IPS-18c (cell line): ENCODE measurements at regions not wholly inside any gene's neighbourhood (a gene's known extent, or its start where the extent isn't known, plus 50 kb on each side); places are given as distances from the start of the nearest gene placed in this dataset.

Source experiments
- H3K4me3 ChIP-seq: 2 replicates; pipeline ENCODE4 v1.7.0; 2013; ENCODE audit warnings: low read depth, mild to moderate bottlenecking, low read length, moderate library complexity; ENCODE audit not compliant: insufficient read depth
- H3K9me3 ChIP-seq: one replicate; pipeline ENCODE4 v1.6.1; 2013; ENCODE audit warnings: mild to moderate bottlenecking, low read length, moderate library complexity; ENCODE audit not compliant: control insufficient read depth, insufficient read depth

DNA sequence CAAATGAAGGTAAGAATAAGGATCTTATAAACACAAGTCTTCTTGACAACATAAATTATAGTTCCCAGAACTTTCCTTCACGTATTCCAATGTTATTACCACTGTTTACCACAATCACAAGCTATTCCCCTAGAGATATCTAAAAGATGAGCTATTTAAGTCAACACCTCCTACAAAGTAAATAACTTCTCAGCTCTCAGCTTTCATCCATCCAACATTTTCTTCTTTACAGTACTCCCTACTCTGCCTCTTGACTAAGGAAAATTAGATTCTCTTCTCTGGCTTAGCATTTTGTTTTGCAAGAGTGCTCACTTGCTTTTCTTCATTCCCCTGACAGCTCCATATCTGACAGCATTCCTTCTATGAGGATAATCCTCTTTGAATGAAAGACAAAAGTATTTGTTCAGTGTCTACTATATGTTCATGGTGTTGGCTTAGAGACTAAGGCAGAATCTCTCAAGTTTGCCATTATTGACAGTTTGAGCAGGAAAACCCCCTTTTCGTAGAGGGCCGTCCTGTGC, 93.0 kb upstream of the IL6 start:
- Histone ChIP-seq H3K4me3 (no peak overlapping the region), H3K9me3 (peaks cover 2% of the 10 kb centered on the region)

DNA sequence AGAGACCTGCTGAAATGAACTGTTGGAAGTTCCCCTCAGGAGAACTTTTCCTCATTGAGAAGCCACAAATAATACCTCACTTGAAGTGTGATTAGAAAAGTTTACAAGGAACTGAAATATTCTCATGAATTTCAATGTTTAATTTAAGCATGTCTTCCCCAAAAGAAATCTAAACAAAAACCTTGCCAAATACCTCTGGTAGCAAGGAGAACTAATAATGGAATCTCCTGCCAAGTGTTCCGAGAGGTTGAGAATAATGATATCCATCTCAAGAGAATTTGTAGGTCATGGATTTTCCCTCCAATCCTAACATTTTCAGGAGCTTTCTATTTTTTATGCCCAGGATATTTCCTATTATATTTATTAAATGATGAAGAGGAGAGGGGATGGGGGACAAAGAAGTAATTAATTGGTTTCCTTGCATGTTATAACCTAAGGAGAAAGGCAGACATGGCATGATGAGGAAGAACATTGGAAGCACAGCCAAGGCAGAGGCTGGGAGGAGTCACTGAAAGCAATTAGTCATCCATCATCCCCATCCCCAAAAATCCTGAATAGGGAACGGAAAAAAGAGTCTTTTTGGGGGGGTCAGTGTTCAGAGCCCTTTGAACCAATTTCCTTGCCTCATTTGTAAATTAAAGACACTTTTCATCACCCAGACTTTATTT, 93.6 kb upstream of the IL6 start:
- Histone ChIP-seq H3K4me3 (no peak overlapping the region), H3K9me3 (peaks cover 2% of the 10 kb centered on the region)

DNA sequence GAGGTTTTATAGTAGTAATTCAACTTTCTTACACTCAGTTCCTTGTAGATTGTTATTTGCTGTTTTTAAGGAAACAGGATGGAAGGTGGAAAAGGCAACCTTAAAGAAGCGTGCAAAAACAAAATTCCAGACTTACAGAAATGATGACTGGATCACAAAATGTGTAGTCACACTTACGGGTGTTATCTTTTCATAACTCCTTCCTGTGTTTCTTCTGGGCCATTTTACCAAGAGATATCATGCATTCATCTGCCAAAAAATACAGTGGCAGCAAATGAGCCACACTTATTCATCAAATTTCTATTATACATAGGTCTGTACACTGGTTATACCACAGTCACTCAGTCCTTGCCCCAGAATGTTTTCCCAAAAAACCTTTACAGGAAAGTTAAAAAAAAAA, 94.3 kb upstream of the IL6 start:
- H3K4me3 ChIP-seq: no peak overlapping the region
- peaks cover 2% of the 10 kb centered on the region for H3K9me3 ChIP-seq

DNA sequence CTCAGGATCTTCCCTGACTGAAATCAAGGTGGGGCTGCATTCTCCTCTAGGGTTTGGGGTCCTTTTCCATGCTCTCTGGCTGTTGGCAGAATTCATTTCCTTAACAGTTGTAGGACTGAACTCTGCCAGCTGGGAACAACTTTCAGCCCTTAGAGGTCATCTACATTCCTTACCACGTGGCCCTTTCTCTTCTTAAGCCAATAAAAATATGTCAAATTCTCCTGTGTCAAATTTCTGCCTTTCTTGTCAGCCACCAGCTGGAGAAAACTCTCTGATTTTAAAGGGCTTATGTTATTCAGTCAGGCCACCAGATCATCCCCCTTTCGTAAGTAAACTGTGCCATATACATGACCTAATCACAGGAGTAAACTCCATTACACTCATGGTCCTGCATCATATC, 95.3 kb upstream of the IL6 start:
- H3K4me3 ChIP-seq: no peak overlapping the region
- H3K9me3 ChIP-seq: peaks cover under 1% of the 10 kb centered on the region

DNA sequence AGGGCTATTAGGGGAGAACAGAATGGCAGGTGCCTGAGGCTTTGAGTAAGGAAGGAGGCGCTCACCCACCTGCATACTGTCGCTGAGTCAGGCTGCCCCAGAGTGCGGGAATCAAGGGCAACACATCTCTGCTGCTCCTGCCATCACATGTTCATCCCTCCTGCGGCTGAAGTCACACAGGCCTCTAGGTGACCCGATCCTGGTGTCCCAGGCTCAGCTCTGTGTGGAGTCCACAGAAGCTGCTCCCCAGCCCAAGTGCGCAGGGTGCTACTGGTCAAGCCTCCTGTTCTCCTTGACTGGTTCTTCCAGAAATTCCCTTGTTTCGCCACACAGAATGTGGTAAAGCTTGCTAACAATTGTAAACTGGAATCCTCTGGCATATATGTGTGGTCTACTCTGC, 96.9 kb upstream of the IL6 start:
- H3K9me3 ChIP-seq: no peaks in the 10 kb centered on the region
- H3K4me3 ChIP-seq: no peak overlapping the region

DNA sequence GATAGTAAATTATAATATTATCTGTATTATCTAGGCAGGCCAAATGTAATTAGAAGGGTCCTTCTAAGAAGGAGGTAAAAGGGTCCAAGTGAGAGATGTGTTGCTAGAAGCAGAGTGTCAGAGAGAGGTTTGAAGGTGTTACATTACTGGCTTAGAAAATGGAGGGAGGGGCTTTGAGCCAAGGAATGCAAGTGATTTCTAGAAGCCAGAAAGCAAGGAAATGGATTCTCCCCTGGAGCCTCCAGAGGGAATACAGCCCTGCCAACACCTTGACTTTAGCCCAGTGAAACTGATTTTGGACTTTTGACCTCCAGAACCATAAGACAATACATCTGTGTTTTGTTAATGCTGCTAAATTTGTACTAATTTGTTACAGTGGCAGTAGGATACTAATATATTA, 97.9 kb upstream of the IL6 start:
- Histone ChIP-seq H3K9me3 (no peaks in the 10 kb centered on the region), H3K4me3 (no peak overlapping the region)

DNA sequence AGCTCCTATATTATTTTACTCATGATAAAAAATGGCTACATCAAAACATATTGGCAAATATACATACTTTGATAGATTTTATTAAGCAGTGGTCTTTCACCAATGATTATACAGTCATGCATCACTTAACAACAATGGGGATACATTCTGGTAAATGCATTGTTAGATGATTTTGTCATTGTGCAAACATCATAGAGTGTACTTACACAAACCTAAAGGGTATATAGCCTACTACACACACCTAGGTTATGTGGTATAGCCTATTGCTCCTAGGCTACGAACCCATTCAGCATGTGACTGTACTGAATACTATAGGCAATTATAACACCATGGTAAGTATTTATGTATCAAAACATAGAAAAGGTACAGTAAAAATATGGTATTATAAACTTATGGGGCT, 98.9 kb upstream of the IL6 start:
- no peak overlapping the region for H3K4me3 ChIP-seq
- no peaks in the 10 kb centered on the region for H3K9me3 ChIP-seq

DNA sequence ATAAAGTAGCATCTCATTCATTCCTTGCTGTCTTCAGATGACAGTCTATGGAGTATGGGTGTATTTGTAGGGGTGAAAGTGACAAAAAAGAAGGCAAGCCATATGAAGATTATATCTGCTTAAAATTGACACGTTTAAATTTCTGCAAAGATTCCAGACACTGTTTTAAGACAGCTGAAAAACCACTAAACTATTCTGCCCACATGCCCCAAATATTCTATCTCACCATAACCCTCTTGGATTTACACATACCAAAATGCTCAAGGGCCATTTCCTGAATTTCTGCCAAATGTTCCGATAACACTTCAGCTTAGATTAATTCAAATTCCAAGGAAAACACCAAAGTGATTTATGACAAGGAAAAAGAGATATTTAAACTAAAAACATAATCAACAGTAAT, 99.9 kb upstream of the IL6 start:
- no peaks in the 10 kb centered on the region for H3K9me3 ChIP-seq
- no peak overlapping the region for H3K4me3 ChIP-seq

DNA sequence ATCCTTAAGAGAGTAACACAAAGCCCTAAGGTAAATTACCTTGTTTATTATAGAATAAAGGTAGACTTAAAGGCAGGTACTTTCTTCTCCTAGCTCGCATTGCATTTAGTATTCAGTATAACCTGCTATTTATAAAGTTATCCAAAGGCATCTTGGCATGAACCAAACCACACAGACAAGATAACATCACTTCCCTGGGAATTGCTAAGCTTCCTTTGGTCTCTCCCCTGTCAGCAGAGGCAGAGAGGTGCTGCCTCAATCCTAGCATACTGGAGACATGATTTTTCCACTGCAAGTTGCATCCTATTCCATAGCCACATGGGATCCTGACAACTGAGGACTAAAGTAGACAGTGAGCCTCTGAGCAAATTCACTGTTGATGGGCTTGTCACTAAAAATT, 101.7 kb upstream of the IL6 start:
- Histone ChIP-seq H3K9me3 (no peaks in the 10 kb centered on the region), H3K4me3 (no peak overlapping the region)

DNA sequence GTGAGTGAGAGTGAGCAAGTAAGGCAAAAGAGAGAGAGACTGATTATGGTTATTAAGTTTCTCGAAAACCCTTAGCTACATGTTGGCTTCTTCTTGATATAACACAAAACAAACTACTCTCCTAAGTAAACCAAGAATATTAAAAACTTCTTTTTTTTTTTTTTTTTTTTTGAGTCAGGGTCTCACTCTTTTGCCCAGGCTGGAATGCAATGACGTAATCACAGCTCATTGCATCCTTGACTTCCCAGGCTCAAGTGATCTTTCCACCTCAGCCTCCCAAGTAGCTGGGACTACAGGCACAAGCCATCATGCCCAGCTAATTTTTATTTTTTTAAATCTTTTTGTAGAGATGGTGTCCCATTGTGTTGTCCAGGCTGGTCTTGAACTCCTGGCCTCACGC, 102.2 kb upstream of the IL6 start:
- Histone ChIP-seq H3K4me3 (no peak overlapping the region), H3K9me3 (no peaks in the 10 kb centered on the region)

DNA sequence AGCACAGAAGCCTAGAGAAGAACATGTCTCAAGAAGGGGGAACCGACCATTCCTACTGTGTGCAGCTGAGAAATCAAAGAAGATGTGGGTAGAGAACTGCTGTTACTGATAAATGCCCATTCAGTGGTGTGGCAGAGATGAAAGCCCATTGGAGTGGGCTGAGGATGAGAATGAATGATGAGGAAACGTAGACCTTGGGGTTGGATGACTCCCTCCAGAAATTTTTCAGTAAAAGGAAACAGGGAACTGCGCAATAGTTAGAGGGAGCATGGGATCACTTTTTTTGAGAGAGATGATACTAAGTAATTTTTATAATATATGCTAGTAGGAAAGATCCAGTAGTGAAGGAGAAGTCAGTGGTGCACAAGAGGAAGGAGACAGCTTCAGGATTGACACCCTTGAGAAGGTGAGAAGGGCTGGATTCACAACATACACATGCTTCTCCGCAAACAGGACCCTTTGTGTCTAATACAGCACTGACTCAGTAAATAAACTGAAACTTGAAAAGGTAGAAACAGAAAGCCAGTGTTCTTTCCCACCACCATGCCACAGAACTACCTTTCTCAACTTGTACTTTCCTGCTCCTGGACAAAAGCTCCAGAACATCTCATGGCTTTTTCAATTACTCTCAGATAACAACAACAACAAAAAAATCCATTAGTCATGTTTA, 104.7 kb upstream of the IL6 start:
- H3K4me3 ChIP-seq: no peak overlapping the region
- no peaks in the 10 kb centered on the region for H3K9me3 ChIP-seq

DNA sequence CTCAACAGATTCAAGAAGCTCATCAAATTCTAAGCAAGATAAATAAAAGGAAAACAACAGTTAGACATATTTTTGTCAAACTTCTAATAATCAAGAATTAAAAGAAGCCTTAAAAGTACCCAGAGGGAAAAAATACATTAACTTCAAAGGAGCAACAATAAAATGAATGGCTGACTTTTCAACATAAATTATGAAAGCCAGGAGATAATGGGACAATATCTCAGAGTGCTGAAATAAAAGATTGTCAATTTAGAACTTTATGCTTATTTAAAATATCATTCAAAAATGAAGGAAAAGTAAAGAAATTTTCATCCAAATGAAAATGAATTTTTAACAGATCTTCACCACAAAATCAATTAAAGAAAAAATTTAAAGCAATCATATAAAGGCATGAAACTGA, 108.5 kb upstream of the IL6 start:
- H3K4me3 ChIP-seq: no peak overlapping the region
- H3K9me3 ChIP-seq: no peaks in the 10 kb centered on the region

DNA sequence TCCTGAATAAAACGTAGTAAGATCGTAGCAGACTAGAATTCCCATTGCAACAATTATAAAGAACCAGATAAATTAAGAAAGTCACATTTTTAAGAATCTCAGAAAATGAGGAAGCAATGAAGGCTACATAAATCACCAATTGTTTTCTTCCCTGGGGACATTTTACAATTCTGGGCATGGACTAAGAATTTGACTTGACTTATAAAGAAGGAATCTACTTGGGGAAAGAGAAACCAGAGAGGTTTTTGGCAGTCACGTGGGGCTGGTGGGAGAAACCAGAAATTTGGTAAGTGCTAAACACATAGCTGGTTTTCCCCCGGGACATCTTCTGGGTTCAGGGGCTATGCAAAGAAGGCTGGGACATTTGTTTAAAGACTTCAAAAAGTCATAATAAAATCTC, 109.8 kb upstream of the IL6 start:
- Histone ChIP-seq H3K4me3 (no peak overlapping the region), H3K9me3 (no peaks in the 10 kb centered on the region)

DNA sequence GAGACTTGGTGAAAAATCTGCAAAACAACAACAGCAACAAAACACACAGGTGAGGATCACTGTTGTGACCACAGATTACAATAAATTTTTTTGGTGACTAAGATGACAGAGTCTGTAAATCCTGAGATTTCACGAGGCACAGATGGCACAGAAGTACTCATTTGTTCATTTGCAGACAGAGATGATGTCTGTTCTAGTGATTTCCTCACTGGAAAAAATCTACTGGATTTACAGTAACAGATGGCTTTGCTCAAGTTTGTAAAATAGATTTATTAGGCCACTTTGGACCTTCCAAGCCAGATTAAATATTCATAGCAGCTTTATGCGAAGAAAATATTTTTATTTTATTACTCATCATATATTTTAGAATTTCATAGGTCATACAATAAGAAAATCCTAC, 113.5 kb upstream of the IL6 start:
- Histone ChIP-seq H3K9me3 (no peaks in the 10 kb centered on the region), H3K4me3 (no peak overlapping the region)

DNA sequence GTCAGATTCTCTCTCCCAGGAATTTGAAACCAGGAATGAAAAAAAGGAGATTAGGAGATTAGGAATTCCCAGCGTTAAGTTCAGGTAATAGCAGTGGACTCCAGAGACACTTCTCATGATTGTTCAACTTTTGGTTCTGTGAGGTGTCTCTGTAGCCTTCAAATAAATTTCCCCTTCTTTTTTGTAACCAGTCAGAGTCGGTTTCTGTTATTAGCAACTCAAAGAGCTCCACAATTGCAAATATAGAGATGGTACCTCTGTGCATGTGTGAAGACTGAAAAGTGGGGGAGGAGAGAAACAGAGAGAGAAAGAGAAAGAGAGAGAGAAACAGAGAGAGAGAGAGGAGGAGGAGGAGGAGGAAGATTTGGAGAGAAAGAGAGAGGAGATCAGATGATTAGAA, 112.8 kb upstream of the STEAP1B start:
- H3K4me3 ChIP-seq: no peak overlapping the region
- H3K9me3 ChIP-seq: no peaks in the 10 kb centered on the region

DNA sequence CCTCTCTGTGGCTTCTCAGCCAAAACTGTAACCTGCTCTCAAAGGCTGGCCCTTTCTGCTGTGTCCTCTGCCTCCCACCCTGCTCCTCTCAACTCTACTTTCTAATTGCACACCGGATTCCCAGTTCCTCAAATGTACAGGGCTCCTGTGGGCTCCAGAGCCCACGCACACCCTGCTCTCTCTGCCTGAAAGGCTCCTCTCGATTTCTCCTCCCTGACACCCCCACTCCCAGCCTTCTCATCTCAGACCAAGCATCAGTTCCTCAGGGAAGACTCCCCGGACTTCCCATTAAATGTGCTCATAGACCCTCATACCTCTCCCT, 111.7 kb upstream of the STEAP1B start:
- no peak overlapping the region for H3K4me3 ChIP-seq
- no peaks in the 10 kb centered on the region for H3K9me3 ChIP-seq

DNA sequence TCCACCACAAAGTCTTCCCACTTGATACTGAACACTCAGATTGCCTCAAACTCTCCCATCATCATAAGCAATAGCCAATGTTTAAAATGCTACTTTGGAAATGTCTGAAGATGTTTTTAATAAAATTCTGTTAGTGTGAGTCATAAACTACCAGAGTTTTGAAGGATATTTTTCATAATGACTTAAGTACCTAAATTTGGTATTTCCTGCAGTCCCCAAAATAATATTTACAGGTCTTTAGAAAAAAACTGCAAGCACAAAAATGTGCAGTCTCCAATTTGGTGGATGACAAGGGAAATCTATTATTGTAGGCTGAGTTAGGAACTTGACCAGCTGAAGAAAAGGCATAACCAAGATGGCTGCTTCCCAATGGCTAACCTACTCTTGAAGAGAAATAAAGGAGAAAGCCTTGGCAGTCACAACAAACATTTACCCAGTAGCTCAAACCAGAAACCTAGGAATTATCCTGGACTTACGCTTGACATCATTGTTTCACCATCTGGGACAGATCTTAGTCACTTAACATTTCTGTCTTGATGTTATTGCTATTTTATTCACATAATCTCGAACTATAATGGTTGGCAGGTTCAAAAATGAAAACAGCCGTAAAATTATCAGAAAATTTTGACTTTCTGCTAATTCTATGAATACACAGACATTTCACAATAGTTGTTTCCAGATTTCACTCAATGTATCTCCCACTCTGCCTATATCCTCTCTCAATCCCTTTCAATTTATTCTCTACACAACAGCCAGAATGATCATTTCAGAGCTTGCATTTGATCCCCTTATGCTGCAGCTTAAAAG, 111.2 kb upstream of the STEAP1B start:
- H3K4me3 ChIP-seq: no peak overlapping the region
- no peaks in the 10 kb centered on the region for H3K9me3 ChIP-seq

DNA sequence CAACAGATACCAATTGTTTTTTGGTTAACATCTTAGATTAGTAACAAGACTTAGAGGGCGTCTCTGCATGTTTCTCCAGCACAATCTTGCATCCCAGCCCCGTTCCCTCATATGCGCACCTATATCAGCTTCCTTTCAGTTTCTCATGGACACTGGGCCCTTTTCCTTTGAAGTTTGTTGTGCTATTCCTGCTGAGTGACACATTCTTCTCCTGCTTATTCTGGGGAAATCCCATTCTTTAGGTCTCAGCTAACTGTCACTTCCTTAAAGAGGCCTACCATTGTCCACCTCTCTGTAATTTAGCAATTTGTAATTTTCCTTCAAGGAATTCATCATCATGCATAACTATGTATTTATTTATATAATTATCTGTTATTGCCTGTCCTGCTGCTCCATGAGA, 110.3 kb upstream of the STEAP1B start:
- Histone ChIP-seq H3K9me3 (no peaks in the 10 kb centered on the region), H3K4me3 (no peak overlapping the region)
